ENCODE measurements at regions not wholly inside any gene's neighbourhood (a gene's known extent, or its start where the extent isn't known, plus 50 kb on each side); places are given as distances from the start of the nearest gene placed in this dataset.

GRCh38 chr12:3973269-3973884, 100.2 kb upstream of the PARP11 start:
- TF ChIP-seq OSR1 (CRISPR knock-in tag; IDR thresholded peaks at IDR 0.05): no peak
- no peak for TF ChIP-seq ESRRG (CRISPR knock-in tag; IDR thresholded peaks at IDR 0.05)
- TF ChIP-seq ZFP3 (CRISPR knock-in tag; IDR thresholded peaks at IDR 0.05): no peak
- TF ChIP-seq TSHZ2 (CRISPR knock-in tag; IDR thresholded peaks at IDR 0.05): no peak
- TF ChIP-seq, protein P1, sequence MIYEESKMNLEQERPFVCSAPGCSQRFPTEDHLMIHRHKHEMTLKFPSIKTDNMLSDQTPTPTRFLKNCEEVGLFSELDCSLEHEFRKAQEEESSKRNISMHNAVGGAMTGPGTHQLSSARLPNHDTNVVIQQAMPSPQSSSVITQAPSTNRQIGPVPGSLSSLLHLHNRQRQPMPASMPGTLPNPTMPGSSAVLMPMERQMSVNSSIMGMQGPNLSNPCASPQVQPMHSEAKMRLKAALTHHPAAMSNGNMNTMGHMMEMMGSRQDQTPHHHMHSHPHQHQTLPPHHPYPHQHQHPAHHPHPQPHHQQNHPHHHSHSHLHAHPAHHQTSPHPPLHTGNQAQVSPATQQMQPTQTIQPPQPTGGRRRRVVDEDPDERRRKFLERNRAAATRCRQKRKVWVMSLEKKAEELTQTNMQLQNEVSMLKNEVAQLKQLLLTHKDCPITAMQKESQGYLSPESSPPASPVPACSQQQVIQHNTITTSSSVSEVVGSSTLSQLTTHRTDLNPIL (CRISPR knock-in tag; IDR thresholded peaks at IDR 0.05; ENCODE audit: low read depth): no peak
- TF ChIP-seq TOX (CRISPR knock-in tag; IDR thresholded peaks at IDR 0.05; ENCODE audit: borderline replicate concordance): no peak
- no peak for TF ChIP-seq ZFP30 (CRISPR knock-in tag; IDR thresholded peaks at IDR 0.05)
- no peak for TF ChIP-seq GLIS3 (CRISPR knock-in tag; IDR thresholded peaks at IDR 0.05)
- no peak for TF ChIP-seq ZNF565 (CRISPR knock-in tag; conservative IDR thresholded peaks at IDR 0.05; ENCODE audit: low read depth)
- TF ChIP-seq ZC3H10 (CRISPR knock-in tag; IDR thresholded peaks at IDR 0.05): no peak
- no peak for TF ChIP-seq ZNF8 (CRISPR knock-in tag; IDR thresholded peaks at IDR 0.05)
- no peak for TF ChIP-seq POU6F1 (CRISPR knock-in tag; IDR thresholded peaks at IDR 0.05; ENCODE audit: borderline replicate concordance, low read depth)
- TF ChIP-seq PATZ1 (CRISPR knock-in tag; IDR thresholded peaks at IDR 0.05; ENCODE audit: borderline replicate concordance): no peak
- no peak for TF ChIP-seq ZNF70 (CRISPR knock-in tag; IDR thresholded peaks at IDR 0.05)
- TF ChIP-seq, protein P2, sequence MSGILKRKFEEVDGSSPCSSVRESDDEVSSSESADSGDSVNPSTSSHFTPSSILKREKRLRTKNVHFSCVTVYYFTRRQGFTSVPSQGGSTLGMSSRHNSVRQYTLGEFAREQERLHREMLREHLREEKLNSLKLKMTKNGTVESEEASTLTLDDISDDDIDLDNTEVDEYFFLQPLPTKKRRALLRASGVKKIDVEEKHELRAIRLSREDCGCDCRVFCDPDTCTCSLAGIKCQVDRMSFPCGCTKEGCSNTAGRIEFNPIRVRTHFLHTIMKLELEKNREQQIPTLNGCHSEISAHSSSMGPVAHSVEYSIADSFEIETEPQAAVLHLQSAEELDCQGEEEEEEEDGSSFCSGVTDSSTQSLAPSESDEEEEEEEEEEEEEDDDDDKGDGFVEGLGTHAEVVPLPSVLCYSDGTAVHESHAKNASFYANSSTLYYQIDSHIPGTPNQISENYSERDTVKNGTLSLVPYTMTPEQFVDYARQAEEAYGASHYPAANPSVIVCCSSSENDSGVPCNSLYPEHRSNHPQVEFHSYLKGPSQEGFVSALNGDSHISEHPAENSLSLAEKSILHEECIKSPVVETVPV (CRISPR knock-in tag; IDR thresholded peaks at IDR 0.05): no peak
- TF ChIP-seq SNAI2 (CRISPR knock-in tag; IDR thresholded peaks at IDR 0.05): no peak
- TF ChIP-seq CSDC2 (CRISPR knock-in tag; IDR thresholded peaks at IDR 0.05): no peak
- no peak for TF ChIP-seq RARB (CRISPR knock-in tag; IDR thresholded peaks at IDR 0.05)
- TF ChIP-seq ARNTL (CRISPR knock-in tag; IDR thresholded peaks at IDR 0.05; ENCODE audit: borderline replicate concordance, low read depth): no peak
- no peak for ATAC-seq

DNA sequence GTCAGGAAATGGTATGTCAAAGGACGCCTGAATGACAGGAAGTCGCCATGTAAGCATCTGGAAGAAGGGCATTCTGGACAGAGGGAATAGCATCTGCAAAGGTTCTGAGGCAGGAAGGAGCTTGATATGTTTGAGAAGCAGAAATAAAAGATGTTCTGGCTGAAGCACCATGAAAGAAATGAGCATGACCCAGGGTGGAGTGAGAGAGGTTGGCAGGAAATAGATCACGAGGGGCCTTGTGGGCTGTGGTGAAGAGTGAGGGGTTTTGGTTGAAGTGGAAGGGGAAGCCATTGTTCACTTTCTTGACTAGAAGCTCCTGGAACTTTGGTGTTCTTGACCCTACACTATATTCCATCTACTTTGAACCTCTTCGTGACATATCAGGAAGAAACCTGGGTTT, 99.4 kb upstream of the PARP11 start:
- ATAC-seq: no peak

More for the DNA sequence above, 99.4 kb upstream of the PARP11 start:
- TF ChIP-seq ZNF8 (CRISPR knock-in tag; IDR thresholded peaks at IDR 0.05) (no peak), BACH2 (CRISPR knock-in tag; IDR thresholded peaks at IDR 0.05; ENCODE audit: borderline replicate concordance) (no peak), OSR1 (CRISPR knock-in tag; IDR thresholded peaks at IDR 0.05) (no peak), TSHZ2 (CRISPR knock-in tag; IDR thresholded peaks at IDR 0.05) (no peak), ISL1 (CRISPR knock-in tag; IDR thresholded peaks at IDR 0.05) (no peak), GLIS3 (CRISPR knock-in tag; IDR thresholded peaks at IDR 0.05) (no peak), ZNF70 (CRISPR knock-in tag; IDR thresholded peaks at IDR 0.05) (no peak), RARB (CRISPR knock-in tag; IDR thresholded peaks at IDR 0.05) (no peak), TCF4 (CRISPR knock-in tag; IDR thresholded peaks at IDR 0.05; ENCODE audit: borderline replicate concordance) (no peak), ZFP3 (CRISPR knock-in tag; IDR thresholded peaks at IDR 0.05) (no peak), PPARA (CRISPR knock-in tag; IDR thresholded peaks at IDR 0.05; ENCODE audit: borderline replicate concordance) (no peak), ARNTL (CRISPR knock-in tag; IDR thresholded peaks at IDR 0.05; ENCODE audit: borderline replicate concordance, low read depth) (no peak), ZNF565 (CRISPR knock-in tag; conservative IDR thresholded peaks at IDR 0.05; ENCODE audit: low read depth) (no peak), TOX (CRISPR knock-in tag; IDR thresholded peaks at IDR 0.05; ENCODE audit: borderline replicate concordance) (no peak)
- TF ChIP-seq, protein P1 (CRISPR knock-in tag; IDR thresholded peaks at IDR 0.05; ENCODE audit: low read depth): no peak
